ENCODE measurements at regions not wholly inside any gene's neighbourhood (a gene's known extent, or its start where the extent isn't known, plus 50 kb on each side); places are given as distances from the start of the nearest gene placed in this dataset.

GRCh38 chr2:58967736-58968135 is 726.6 kb upstream of the FANCL start:
- ATAC-seq (ENCODE audit: low read depth) (no peak), DNase-seq (no peak)
- intact Hi-C loops (cut with micrococcal nuclease) = no loop called here
- no peaks in the 10 kb centered on the region for H3K27me3 ChIP-seq (replicated peaks in 1 of 4; ENCODE audit: control extremely low read depth in 1 of 4, control insufficient read depth in 3 of 4, insufficient read depth in 4 of 4, low read length in 3 of 4)
- no peak overlapping the region for H3K9ac ChIP-seq (ENCODE audit: low read length)
- no peaks in the 10 kb centered on the region for H3K9me3 ChIP-seq (ENCODE audit: control extremely low read depth in 1 of 3, control insufficient read depth in 2 of 3, insufficient read depth in 1 of 3, low read length in 2 of 3)
- H3K4me1 Mint-ChIP-seq = no peaks in the 10 kb centered on the region
- H3K4me3 ChIP-seq (ENCODE audit: control extremely low read depth in 1 of 5, extremely low read depth in 1 of 5, insufficient read depth in 1 of 5, low read depth in 2 of 5, low read length in 4 of 5) = no peak overlapping the region
- no peak overlapping the region for H3K4me2 ChIP-seq (replicated peaks; ENCODE audit: low read depth, low read length, poor library complexity, severe bottlenecking)
- WGBS (ENCODE audit: insufficient coverage) = 89% methylated on average over 1 of the region's 5 CpGs
- TF ChIP-seq EZH2 (IDR thresholded peaks at IDR 0.05; ENCODE audit: borderline replicate concordance, insufficient read depth, low read depth, low read length, poor library complexity, severe bottlenecking) = no peak
- TF ChIP-seq, protein P1, sequence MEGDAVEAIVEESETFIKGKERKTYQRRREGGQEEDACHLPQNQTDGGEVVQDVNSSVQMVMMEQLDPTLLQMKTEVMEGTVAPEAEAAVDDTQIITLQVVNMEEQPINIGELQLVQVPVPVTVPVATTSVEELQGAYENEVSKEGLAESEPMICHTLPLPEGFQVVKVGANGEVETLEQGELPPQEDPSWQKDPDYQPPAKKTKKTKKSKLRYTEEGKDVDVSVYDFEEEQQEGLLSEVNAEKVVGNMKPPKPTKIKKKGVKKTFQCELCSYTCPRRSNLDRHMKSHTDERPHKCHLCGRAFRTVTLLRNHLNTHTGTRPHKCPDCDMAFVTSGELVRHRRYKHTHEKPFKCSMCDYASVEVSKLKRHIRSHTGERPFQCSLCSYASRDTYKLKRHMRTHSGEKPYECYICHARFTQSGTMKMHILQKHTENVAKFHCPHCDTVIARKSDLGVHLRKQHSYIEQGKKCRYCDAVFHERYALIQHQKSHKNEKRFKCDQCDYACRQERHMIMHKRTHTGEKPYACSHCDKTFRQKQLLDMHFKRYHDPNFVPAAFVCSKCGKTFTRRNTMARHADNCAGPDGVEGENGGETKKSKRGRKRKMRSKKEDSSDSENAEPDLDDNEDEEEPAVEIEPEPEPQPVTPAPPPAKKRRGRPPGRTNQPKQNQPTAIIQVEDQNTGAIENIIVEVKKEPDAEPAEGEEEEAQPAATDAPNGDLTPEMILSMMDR (IDR thresholded peaks at IDR 0.05) = no peak
- H2AFZ ChIP-seq (ENCODE audit: insufficient read depth, low read depth, low read length, poor library complexity, severe bottlenecking) = no peak overlapping the region
- H3K4me3 Mint-ChIP-seq = no peak overlapping the region
- H3K36me3 ChIP-seq (replicated peaks in 1 of 2; ENCODE audit: control extremely low read depth in 1 of 2, control insufficient read depth in 1 of 2, extremely low read depth in 1 of 2, insufficient read depth in 2 of 2, low read length in 1 of 2) = no peaks in the 10 kb centered on the region
- no peaks in the 10 kb centered on the region for H3K79me2 ChIP-seq (ENCODE audit: control insufficient read depth, insufficient read depth, low read length)
- H4K20me1 ChIP-seq (ENCODE audit: control insufficient read depth, insufficient read depth, low read length, poor library complexity, severe bottlenecking) = no peaks in the 10 kb centered on the region
- H3K9me3 Mint-ChIP-seq (ENCODE audit: insufficient read depth) = no peaks in the 10 kb centered on the region
- CTCF ChIA-PET = no interaction called here
- H3K27me3 Mint-ChIP-seq = no peaks in the 10 kb centered on the region
- H3K27ac ChIP-seq (ENCODE audit: low read length in 2 of 2) = no peak overlapping the region
- POLR2A ChIA-PET = no interaction called here
- H3K4me1 ChIP-seq (ENCODE audit: control insufficient read depth in 2 of 2, insufficient read depth in 2 of 2, low read length in 2 of 2) = no peaks in the 10 kb centered on the region
- no peak overlapping the region for H3K27ac Mint-ChIP-seq

- CTCF ChIA-PET = no interaction called here
These were observed 724.5 kb upstream of the FANCL start for GRCh38 chr2:58965602-58966001.

More at GRCh38 chr2:58965602-58966001, 724.5 kb upstream of the FANCL start:
- H3K4me1 ChIP-seq (ENCODE audit: control insufficient read depth in 2 of 2, insufficient read depth in 2 of 2, low read length in 2 of 2) = no peaks in the 10 kb centered on the region
- H3K9ac ChIP-seq (ENCODE audit: low read length) = no peak overlapping the region
- no peaks in the 10 kb centered on the region for H4K20me1 ChIP-seq (ENCODE audit: control insufficient read depth, insufficient read depth, low read length, poor library complexity, severe bottlenecking)
- no CpG with 5 or more reads among the region's 2 CpGs for WGBS (ENCODE audit: insufficient coverage)
- TF ChIP-seq, protein P1 (IDR thresholded peaks at IDR 0.05) = no peak
- TF ChIP-seq EZH2 (IDR thresholded peaks at IDR 0.05; ENCODE audit: borderline replicate concordance, insufficient read depth, low read depth, low read length, poor library complexity, severe bottlenecking) = no peak
- Mint-ChIP-seq H3K4me3 (no peak overlapping the region), H3K9me3 (ENCODE audit: insufficient read depth) (no peaks in the 10 kb centered on the region), H3K27ac (no peak overlapping the region), H3K27me3 (no peaks in the 10 kb centered on the region), H3K4me1 (no peaks in the 10 kb centered on the region)
- no peak overlapping the region for H3K4me3 ChIP-seq (ENCODE audit: control extremely low read depth in 1 of 5, extremely low read depth in 1 of 5, insufficient read depth in 1 of 5, low read depth in 2 of 5, low read length in 4 of 5)
- no peak overlapping the region for H2AFZ ChIP-seq (ENCODE audit: insufficient read depth, low read depth, low read length, poor library complexity, severe bottlenecking)
- no peaks in the 10 kb centered on the region for H3K36me3 ChIP-seq (replicated peaks in 1 of 2; ENCODE audit: control extremely low read depth in 1 of 2, control insufficient read depth in 1 of 2, extremely low read depth in 1 of 2, insufficient read depth in 2 of 2, low read length in 1 of 2)
- no peak overlapping the region for H3K4me2 ChIP-seq (replicated peaks; ENCODE audit: low read depth, low read length, poor library complexity, severe bottlenecking)
- POLR2A ChIA-PET = no interaction called here
- H3K79me2 ChIP-seq (ENCODE audit: control insufficient read depth, insufficient read depth, low read length) = no peaks in the 10 kb centered on the region
- ATAC-seq (ENCODE audit: low read depth) = no peak
- intact Hi-C loops (cut with micrococcal nuclease) = no loop called here
- no peak overlapping the region for H3K27ac ChIP-seq (ENCODE audit: low read length in 2 of 2)
- H3K9me3 ChIP-seq (ENCODE audit: control extremely low read depth in 1 of 3, control insufficient read depth in 2 of 3, insufficient read depth in 1 of 3, low read length in 2 of 3) = no peaks in the 10 kb centered on the region
- no peaks in the 10 kb centered on the region for H3K27me3 ChIP-seq (replicated peaks in 1 of 4; ENCODE audit: control extremely low read depth in 1 of 4, control insufficient read depth in 3 of 4, insufficient read depth in 4 of 4, low read length in 3 of 4)
- no peak for DNase-seq
